ENCODE measurements at regions not wholly inside any gene's neighbourhood (a gene's known extent, or its start where the extent isn't known, plus 50 kb on each side); places are given as distances from the start of the nearest gene placed in this dataset.

DNA sequence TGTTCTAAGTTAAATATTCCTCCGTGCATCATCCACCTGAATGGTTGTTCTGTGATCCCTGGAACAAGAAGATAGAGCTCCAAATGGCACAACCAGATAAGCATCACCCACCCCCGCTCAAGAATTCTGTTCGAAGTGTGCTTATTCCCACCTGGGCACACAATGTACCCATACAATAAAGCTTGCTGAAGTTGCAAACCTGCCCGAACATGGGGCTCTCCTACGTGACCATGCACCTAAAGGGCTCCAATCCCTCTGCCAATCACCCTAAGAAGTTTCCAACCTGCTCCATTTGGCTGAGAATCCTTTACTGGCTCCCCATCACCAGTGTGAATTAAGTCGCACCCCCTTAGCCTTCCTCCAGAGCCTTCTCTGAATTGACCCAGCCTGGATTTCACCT lies 1157.4 kb downstream of the TBC1D22A start:
- POLR2A ChIA-PET = no interaction called here

DNA sequence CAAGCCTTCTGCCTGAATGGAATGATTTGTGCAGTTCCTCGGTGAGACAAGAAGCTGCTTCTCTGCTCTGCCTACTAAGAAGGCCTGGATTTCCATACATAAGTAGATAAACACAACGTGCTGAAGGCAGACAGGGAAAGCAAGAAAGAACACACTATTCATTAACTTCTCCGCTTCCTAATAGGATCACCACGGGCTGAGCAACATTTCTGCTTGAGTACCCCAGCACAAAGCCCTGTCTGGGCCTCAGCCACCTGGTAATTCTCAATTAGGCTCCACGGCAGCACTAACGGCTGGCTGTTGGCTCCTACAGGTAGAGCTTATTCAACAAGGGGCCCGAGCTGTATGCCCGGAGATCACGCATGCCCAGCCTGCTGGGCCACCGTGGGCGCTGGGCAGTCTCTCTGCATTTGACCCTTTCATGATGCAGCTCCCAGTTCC lies 1156.6 kb downstream of the TBC1D22A start:
- CTCF ChIA-PET = no interaction called here
- DNase-seq (ENCODE audit: low read depth) = no peak
- H3K27me3 ChIP-seq (ENCODE audit: control insufficient read depth, insufficient read depth, low read length) = no peaks in the 10 kb centered on the region
- H3K36me3 ChIP-seq (ENCODE audit: control insufficient read depth, insufficient read depth, low read length) = no peaks in the 10 kb centered on the region
- POLR2A ChIA-PET = no interaction called here
- H3K4me3 ChIP-seq (ENCODE audit: low read depth, low read length) = no peak overlapping the region
- TF ChIP-seq, protein P1, sequence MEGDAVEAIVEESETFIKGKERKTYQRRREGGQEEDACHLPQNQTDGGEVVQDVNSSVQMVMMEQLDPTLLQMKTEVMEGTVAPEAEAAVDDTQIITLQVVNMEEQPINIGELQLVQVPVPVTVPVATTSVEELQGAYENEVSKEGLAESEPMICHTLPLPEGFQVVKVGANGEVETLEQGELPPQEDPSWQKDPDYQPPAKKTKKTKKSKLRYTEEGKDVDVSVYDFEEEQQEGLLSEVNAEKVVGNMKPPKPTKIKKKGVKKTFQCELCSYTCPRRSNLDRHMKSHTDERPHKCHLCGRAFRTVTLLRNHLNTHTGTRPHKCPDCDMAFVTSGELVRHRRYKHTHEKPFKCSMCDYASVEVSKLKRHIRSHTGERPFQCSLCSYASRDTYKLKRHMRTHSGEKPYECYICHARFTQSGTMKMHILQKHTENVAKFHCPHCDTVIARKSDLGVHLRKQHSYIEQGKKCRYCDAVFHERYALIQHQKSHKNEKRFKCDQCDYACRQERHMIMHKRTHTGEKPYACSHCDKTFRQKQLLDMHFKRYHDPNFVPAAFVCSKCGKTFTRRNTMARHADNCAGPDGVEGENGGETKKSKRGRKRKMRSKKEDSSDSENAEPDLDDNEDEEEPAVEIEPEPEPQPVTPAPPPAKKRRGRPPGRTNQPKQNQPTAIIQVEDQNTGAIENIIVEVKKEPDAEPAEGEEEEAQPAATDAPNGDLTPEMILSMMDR (IDR thresholded peaks at IDR 0.05; ENCODE audit: insufficient read depth, low read depth, low read length) = no peak

More for the DNA sequence above, 1157.4 kb downstream of the TBC1D22A start:
- Histone ChIP-seq H3K36me3 (ENCODE audit: control insufficient read depth, insufficient read depth, low read length) (no peaks in the 10 kb centered on the region), H3K27me3 (ENCODE audit: control insufficient read depth, insufficient read depth, low read length) (no peaks in the 10 kb centered on the region), H3K4me3 (ENCODE audit: low read depth, low read length) (no peak overlapping the region)
- no peak for DNase-seq (ENCODE audit: low read depth)
- TF ChIP-seq, protein P1 (IDR thresholded peaks at IDR 0.05; ENCODE audit: insufficient read depth, low read depth, low read length) = no peak
- CTCF ChIA-PET = no interaction called here

DNA sequence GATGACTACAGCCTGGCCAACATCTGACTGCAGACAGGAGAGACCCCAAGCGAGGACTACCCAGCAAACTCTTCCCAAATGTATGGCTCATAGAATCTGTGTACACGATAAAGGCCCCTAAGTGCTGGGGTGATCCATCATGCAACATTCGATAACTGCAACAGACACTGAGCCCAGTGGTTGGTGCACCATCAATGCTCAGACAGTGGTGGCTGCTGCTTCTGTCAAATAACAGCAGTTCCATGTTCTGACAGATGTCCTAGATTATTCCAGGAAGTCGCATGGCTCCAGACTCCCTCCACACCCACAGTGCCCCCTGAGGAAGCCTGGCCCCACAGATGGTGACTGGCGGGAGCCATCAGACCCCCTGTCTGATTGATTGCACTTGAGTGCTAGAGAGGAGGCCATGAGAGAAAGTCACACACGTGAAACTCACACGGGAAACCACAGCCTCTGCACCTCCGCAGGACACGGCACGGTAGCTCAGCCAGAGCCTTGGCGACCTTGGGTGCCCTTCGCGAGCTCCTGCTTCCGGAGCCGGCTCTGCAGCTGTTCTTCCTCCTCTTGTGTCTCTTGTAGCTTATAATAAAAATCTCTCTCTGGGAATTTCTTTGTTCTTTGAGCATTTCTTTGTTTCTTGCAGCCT lies 1155.9 kb downstream of the TBC1D22A start:
- TF ChIP-seq, protein P1 (IDR thresholded peaks at IDR 0.05; ENCODE audit: insufficient read depth, low read depth, low read length) = no peak
- CTCF ChIA-PET = no interaction called here
- POLR2A ChIA-PET = no interaction called here
- Histone ChIP-seq H3K27me3 (ENCODE audit: control insufficient read depth, insufficient read depth, low read length) (no peaks in the 10 kb centered on the region), H3K36me3 (ENCODE audit: control insufficient read depth, insufficient read depth, low read length) (no peaks in the 10 kb centered on the region), H3K4me3 (ENCODE audit: low read depth, low read length) (no peak overlapping the region)
- no peak for DNase-seq (ENCODE audit: low read depth)

DNA sequence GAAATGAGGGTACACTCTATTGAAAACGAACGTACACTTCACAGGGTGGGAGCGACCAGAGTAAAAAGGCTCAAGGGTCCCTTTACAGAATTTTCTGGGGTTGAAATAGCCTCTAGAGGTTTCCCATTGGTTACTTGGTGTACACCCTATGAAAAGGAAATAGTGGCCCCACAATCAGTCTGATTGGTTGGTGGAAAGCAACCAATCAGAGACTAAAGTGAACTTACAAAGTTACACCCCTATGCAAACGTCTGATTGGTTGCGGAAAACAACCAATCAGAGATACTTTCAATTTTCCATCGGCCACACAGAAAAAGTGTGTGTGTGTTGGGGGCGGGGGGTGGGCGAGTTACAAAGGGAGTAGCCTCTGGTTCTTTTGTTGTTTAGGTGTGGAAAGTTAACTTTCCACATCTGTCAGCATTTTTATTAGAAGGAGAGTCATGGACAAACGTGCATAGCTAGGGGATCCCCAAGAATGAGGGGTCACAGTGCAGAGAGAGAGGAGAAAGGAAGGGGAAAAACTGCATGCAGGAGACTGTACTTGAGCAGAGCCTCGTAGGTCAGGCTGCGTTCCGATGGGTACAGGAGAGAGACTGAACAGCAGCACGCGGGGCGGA lies 1152.1 kb downstream of the TBC1D22A start:
- ChIA-PET CTCF (no interaction called here), POLR2A (no interaction called here)
- no peaks in the 10 kb centered on the region for H3K27me3 ChIP-seq (ENCODE audit: control insufficient read depth, insufficient read depth, low read length)
- TF ChIP-seq, protein P1 (IDR thresholded peaks at IDR 0.05; ENCODE audit: insufficient read depth, low read depth, low read length) = no peak
- no peaks in the 10 kb centered on the region for H3K36me3 ChIP-seq (ENCODE audit: control insufficient read depth, insufficient read depth, low read length)
- no peak overlapping the region for H3K4me3 ChIP-seq (ENCODE audit: low read depth, low read length)
- no peak for DNase-seq (ENCODE audit: low read depth)

DNA sequence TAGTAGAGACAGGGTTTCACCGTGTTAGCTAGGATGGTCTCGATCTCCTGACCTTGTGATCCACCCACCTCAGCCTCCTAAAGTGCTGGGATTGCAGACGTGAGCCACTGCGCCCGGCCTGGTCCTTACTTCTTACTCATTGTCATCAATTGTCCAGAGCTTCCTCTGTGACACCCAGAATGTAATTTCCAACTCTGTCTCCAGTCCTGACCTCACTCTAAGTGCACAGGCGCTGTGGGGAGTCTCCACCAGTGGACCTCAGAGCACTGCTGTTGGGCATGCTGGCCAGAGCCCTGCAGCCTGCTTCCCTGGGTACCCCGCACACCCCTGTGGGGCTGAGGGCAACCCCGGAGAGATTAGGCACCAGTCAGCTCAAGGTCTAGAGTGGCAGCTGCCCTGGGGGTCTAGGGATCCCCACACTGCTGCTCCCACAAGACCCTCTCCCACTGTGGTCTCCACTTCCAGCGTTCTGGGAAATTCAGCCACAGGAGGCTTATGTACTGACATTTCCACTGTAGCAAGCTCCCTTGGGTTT lies 1140.3 kb downstream of the TBC1D22A start:
- H3K36me3 ChIP-seq (ENCODE audit: control insufficient read depth, insufficient read depth, low read length) = no peaks in the 10 kb centered on the region
- POLR2A ChIA-PET = no interaction called here
- H3K4me3 ChIP-seq (ENCODE audit: low read depth, low read length) = no peak overlapping the region
- no peak for DNase-seq (ENCODE audit: low read depth)
- CTCF ChIA-PET = no interaction called here
- no peaks in the 10 kb centered on the region for H3K27me3 ChIP-seq (ENCODE audit: control insufficient read depth, insufficient read depth, low read length)
- TF ChIP-seq, protein P1 (IDR thresholded peaks at IDR 0.05; ENCODE audit: insufficient read depth, low read depth, low read length) = no peak

Measured in BJ (cell line).